GM10266 (cell line): ENCODE measurements at regions not wholly inside any gene's neighbourhood (a gene's known extent, or its start where the extent isn't known, plus 50 kb on each side); places are given as distances from the start of the nearest gene placed in this dataset.

ENCODE experiments used
- DNase-seq: peaks from one replicate; pipeline ENCODE4 v3.0.0; 2012; ENCODE audit errors: extremely low spot score
- CTCF ChIP-seq: IDR thresholded peaks from 2 replicates; pipeline ENCODE4 v1.5.1; 2012; ENCODE audit warnings: mild to moderate bottlenecking, low read depth; ENCODE audit not compliant: control insufficient read depth, insufficient read depth; ENCODE audit errors: missing control alignments

- DNase-seq = no peak
Observed at GRCh38 chr3:177689077-177689476, 491.8 kb upstream of the TBL1XR1 start.

GRCh38 chr3:177689869-177690268 is 492.6 kb upstream of the TBL1XR1 start:
- no peak for DNase-seq
- no peak for TF ChIP-seq CTCF

More at GRCh38 chr3:177689077-177689476, 491.8 kb upstream of the TBL1XR1 start:
- TF ChIP-seq CTCF = no peak

- no peak for TF ChIP-seq CTCF
- no peak for DNase-seq
Observed at GRCh38 chr3:177690306-177690705, 493.0 kb upstream of the TBL1XR1 start.

GRCh38 chr3:177692304-177692975 is 495.2 kb upstream of the TBL1XR1 start:
- no peak for DNase-seq
- TF ChIP-seq CTCF = no peak

GRCh38 chr3:177693616-177694264 is 496.5 kb upstream of the TBL1XR1 start:
- no peak for DNase-seq

GRCh38 chr3:177694316-177694715 is 497.0 kb upstream of the TBL1XR1 start:
- no peak for DNase-seq
- no peak for TF ChIP-seq CTCF

More at GRCh38 chr3:177693616-177694264, 496.5 kb upstream of the TBL1XR1 start:
- TF ChIP-seq CTCF = no peak

- no peak for DNase-seq
- TF ChIP-seq CTCF = no peak
Observed at GRCh38 chr3:177694951-177695350, 497.7 kb upstream of the TBL1XR1 start.
